HG03139 (cell line): ENCODE measurements at regions not wholly inside any gene's neighbourhood (a gene's known extent, or its start where the extent isn't known, plus 50 kb on each side); places are given as distances from the start of the nearest gene placed in this dataset.
"Not testable (repeated sequence)": the region's sequence is repeated elsewhere in the genome, so short reads cannot be mapped to it uniquely, and the experiment has no call there.

Experiments used
- ATAC-seq: cut with Tn5 transposase; IDR thresholded peaks from one replicate; pipeline ENCODE4 v1.9.1; 2021; ENCODE audit not compliant: unreplicated experiment

DNA sequence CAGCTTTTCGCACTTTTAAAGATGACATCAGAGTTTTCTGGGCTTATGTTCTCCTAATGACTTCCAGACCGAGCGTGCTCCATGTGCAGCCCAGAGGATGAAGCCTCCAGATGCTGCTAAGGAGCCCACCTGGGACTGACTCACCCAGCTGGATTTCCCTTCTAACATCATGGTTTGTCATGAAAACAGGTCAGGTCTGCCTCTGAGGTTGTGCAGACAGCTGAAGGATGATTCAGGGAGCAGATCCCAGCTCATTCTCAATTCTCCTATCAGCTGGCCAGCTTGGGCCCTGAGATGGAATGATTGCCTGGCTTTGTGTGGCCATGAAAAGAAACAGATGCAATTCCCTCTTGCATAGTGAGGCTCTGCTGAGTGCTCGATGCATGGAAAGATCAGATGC is 123.9 kb upstream of the DUSP10 start:
- ATAC-seq, result no peak

DNA sequence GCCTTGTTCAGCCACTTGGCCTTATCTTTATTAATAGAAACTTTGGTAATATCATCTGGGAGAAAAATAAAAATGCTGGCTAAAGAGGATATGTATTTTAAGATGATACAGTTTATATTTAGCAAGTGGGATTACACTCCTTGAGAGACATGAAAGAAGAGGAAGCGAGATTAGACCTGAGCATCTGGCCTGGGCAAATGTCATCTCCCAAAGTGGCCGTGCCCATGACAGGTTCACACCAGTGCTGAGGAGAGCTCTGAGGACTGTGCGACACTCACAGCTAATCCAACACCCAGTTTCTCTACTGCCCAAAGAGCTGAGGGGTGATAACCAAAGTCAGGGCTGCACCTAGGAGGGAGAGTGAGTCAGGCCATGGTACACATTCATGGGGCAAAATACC is 121.7 kb upstream of the DUSP10 start:
- no peak for ATAC-seq

DNA sequence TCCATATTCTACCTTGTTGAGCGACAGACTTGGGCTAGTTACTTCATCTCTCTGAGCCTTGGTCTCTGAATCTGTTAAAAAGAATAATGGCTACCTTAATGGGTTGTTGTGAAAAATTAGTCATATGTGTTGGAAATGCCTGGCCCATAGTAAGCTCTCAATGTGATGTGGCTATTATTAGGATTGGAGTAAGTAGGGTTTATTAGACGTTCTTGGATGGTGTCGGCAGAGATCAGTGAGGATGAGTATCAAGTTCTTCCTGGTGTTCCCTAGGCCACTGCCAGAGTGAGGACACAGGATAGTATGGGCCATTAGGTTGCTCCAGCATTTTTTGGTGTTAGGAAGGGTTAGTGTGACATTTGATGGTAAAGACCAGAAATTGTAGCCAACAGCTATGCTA is 121.1 kb upstream of the DUSP10 start:
- ATAC-seq, result no peak

DNA sequence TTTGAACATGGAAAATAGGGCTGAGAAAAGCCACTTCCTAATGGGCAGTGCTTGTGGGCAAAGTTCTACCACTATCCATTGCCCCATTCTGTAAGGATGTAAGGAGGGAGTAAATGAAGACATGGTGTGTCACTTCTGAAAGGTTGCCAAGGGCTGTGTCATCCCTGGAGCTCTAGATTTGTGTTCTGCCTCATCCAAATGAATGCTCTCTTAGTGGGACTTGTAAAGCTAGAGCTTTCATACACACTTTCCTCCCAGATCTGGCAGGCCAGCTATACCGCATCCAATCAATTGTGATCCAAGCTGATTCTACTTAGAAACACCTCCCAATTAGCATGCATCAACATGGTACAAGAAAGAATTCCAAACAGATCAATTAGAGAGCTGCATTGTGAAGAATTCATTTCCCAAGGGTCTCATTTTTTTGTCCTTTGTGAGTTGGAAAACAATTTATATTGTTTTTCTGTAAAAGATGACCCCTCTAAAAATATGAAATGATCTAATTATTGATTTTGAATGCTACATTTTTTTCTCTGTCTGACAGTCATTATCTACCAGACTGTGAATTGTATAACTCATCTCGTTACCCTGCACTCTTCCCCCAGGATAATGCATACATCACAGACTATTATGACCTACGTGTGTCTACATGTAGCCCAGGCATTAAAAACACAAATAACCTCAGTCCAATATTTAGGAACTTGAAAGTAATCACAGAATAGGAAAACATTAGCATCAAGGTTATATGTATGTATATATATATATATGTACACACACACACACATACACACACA is 117.1 kb upstream of the DUSP10 start:
- ATAC-seq, result no peak

DNA sequence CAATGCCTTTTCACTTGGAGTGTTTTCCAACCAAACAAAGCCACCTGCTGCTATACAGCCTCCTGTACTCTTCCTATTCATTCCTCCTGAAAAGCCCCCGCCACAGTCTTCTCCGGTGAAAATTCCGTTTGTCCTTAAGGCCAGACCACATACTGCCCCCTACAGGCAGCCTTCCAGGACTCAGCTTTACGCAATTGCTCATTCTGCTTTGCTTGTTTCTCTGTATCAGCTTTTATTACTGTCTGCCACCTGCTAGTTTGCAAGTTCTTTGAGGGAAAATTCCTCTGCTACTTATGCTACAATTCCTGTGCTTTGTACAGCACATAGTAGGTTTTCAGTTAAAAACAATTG is 115.2 kb upstream of the DUSP10 start:
- ATAC-seq, result not testable (repeated sequence)

DNA sequence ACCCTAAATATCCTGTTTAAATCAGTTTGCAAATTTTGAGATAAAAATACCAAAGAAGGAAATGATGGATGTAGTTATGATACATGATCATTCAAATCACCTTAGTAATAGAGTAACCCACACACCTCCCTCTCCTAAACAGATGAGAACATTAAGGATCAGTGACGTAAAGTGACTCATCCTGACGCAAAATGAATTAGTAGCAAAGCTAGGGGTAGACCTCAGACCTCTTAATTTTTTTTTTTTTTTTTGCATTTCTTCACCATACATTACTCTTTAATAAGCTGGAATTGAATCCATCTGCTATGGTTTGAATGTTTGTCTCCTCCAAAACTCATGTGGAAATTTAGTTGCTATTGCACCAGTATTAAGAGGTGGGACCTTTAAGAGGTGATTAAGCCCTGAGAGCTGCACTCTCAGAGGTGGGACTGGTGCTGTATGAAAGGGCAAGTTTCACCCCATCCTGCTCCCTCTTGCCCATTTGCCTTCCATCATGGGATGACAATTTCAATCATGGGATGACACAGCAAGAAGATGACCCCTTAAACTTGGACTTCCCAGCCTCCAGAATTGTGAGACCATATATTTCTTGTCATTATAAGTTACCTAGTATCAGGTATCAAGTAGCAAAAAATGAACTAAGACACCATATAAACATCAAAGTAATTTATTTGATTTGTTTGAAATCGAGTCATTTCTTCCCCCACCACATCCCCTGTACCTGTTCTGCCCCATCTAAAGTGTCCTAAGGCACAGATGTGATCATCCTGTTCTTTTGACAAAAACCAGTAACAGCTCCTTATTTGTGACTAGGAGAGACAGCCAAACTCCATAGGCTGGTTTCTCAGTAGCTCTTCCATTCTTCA is 114.6 kb upstream of the DUSP10 start:
- ATAC-seq, result no peak

DNA sequence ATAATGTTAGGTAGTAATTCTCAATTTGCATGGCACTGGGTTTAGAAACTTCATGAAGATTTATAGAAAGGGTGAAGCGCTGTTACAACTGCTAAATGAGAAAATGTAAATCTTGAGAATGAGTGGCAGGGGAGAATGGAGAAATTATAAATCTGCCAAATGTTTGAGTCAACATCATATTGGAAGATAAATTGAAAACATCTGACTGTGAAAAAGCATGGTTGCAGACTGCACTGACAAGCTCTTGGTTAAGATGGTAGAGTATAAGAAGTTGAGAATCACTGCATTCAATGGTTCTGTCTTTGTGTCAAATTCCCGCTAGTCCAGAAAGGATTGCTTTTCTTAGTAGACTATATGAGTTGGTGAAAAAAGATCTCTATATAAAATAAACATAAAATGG is 113.3 kb upstream of the DUSP10 start:
- no peak for ATAC-seq

DNA sequence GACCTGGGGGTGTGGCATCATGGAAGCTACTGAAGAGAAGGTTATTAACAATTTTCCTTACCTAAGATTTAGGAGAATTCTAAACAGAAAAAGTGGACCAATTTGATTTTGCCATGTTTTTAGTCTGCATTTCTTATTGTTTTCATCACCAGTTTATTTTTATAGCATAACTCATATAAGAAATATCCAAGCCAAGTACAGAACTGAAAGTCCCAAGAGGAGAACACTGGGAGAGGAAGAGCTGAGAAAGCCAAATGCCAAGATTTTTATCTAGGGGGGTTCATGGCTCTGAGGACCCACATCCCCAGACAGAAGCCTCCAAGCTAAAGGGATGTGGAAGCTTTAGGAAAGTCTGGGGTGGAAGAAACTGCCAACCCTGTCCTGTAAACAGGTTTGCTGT is 109.4 kb upstream of the DUSP10 start:
- ATAC-seq, result no peak

DNA sequence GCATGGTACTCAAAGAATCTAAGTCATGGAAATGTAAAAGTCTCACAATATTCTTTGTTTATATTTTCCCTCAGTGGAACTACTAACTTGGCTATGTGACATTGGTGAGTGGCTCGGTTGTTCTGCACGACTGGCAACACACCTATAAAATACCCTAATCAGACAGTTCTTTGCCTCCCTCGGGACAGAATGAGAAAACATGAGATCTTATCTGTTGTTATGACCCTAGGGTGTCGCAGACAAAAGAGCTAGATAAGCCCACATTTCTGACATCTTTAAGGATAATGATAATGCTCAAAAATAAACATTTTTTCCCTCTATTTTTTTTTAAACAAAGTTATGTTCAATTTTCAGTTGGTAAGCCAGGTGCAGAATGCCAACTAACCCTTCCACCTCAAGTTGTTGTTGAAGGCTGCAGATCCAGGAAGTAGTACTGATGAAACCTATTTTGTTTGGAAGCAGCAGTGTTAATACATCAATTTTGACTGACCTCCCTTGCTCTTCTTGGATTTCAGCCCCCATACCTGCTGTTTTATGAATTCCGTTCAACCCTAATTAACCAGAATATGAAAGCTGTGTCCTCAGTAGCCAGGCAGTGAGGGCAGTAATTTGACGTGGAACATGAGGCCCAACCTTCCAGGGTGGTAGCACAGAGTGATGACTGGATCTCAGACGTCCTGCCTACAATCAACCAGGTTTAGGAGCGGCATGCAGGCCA is 108.7 kb upstream of the DUSP10 start:
- no peak for ATAC-seq

DNA sequence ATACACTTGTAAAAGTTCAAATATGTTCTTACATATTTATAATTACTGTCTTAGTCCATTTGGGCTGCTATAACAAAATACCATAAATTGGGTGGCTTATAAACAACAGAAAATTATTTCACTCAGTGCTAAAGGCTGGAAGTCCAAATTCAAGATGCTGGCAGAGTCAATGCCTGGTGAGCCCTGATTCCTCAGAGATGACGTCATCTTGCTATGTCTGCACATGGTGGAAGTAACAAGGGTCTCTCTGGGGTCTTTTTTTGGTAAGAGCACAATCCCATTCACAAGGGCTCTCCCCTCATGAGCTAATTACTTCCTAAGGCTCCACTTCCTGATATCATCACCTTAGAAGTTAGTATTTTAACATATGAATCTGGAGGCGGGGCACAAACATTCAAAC is 108.0 kb upstream of the DUSP10 start:
- ATAC-seq, result no peak

DNA sequence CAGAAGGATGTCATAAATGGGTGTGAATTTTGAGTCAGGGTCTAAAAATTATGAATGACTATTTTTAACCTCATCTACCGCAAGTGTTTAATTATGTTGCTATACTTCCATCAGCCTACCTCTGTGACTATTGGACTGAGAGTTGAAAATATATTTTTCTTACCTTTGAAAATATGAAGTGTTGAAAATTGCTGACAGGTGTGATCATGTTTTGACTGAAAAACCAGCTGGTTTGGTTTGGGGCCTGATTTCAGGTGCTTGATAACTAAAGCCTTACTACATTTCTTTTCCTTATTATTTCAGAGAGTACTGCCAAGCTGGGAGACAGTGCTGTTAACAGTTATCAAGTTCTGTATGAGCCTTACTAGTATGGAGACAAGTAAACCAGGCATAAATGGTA is 107.2 kb upstream of the DUSP10 start:
- no peak for ATAC-seq

DNA sequence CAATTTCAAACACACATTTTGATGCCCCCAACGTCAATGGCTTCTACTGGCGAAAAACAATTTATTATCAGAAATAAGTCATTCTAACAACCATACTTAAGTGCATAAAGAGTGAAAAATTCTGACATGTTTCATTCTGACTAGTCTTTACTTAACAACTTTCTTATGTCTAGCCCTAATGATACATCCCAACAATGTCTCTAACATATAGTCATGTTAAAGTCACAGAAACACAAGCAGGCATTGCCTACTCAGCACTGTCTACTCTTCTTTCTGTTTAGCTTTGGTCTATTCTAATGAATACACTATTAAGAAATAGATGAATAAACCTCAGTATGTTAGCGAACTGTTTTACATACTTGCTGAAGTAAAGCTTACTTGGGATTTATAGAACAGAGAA is 105.8 kb upstream of the DUSP10 start:
- ATAC-seq, result no peak

DNA sequence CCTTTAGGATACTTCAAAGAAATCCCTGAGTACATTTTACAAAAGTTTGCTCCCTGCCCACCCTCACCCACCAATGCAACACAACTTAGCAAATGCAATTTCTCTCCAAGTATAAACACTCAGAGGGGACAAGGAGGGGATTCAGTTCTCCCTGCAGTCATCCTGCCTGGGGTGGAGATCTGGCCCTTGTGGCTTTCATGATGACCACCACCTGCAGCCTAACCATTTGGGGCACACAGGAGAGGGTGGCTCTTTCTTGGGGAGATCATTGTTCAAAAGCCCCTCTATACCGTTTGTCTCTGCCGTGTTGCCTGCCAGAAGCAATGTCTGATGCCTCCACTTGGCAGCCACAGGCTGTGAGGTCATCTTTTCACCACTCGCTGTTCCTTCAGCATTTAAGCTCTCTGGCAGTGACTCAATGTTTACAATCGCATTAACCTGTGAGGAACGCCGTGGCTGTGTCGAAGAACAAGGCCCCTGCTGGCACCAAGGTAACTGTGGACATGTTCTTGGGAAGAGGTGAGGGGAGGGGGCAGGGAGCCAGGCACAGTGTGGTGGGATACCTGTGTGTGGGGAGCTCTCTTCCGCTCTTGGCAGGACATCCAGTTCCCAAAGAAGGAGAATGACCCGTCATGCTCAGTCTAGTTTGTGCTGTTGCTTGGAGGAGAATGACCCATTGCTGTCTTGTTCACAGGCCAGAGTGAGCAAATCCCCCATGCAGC is 103.9 kb upstream of the DUSP10 start:
- ATAC-seq, result no peak

DNA sequence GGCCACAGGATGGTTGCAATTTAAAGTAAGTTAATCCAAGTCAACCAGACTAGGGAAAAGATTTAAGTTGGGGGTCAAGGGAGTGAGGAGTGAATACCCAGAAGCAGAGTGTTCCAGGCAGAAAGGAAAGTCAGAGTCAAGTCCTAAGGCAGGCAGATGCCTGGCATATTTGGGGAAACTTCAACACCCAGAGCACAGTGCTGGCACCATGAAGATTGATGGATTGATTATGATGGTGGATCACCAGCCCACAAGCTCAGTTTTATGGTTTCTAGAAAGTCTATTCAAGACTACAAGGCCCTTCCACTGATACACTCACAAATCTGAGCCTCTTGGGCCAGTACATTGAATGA is 100.1 kb upstream of the DUSP10 start:
- ATAC-seq, result no peak

DNA sequence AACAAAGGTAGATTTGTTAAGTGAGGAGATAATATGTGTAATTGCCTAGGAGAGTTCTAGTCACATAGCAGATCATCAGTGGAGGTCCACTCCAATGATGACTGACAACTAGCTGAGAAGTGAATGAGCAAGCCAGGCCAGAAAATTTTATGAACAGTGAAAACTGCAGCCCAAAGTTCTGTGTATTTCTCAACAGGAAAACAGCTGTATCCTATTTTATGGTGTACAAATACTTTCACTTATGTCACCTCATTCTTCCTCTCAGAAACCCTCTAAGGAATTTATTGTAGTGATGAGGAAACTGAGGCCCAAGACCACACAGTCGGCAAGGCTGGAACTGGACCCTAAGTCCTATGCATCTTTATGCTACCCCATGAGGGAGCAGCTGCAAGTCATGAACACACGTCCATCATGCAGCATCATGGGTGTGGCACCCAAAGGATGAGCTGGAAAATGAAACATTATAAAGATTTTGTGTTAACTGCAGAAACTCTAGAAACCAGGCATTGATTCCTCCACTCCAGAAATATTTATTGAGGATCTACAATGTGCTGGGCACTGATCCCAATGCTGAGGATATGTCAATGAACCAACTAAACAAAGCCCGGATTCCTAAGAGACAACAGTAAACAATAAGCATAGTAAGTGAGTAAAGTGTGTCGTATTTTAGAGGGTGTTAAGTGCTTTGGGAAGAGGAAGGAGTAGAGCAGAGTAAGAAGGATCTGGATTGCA is 99.5 kb upstream of the DUSP10 start:
- no peak for ATAC-seq

DNA sequence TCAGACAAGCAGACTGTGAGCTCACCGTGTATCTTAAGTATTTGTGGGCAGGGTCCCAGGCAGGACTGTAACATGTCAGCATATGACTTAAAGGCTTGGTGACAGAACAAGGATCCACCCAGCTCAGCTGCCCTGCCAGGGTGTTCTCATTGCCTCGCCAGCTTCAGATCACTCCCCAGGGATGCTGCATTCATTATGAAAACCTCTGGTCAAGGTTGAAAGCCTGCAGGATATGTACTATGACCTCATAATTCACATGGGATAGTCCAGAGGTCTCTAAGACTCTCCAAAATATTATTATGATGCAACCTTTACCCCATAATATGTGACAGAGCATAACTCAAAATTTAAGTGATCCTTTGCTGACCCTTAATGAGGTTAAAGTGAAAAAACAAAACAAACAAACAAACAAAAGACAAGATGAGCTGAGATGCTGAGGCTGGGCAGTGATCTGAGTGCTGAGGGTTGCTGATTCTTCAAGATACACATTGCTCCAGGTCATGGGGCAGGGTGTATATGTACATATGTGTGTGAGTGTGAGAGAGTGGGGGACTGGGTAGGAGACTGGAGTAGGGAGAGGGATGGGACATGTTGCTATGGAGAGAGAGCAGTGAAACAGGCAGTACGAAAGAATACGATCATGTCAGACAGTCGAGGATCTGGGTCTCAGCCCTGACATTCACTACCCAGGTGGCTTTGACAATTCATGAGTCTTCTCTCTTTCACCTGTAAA is 98.8 kb upstream of the DUSP10 start:
- ATAC-seq, result peak; percentile 33

DNA sequence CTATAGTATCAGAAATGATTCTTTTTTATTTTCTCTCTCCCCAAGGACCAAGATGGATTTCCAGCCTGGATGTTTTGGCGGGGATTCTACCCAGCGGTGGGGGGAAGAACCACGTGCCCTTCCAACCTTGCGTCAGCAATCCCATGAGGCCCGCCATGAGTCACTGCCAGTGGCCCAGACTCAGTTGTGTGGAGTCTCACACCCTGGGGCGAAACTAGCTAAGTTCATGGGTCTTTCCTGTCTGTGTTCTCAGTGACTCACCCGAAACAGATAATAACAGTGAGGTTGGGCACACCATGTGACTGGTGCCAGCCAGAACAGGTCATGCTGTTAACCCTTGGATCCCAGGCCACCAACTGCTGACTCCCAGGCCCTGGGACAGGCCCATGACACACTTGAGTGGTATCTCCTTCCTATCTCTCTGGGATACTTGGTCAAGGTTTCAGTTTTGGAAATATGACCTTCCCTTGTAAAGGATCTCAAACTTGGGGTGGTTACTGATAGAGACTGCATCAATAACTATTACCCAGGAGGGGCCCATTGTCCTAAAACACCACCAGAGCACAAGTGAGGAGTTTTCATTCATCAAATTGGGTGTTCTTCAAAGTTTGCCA is 98.0 kb upstream of the DUSP10 start:
- peak; percentile 77 for ATAC-seq

DNA sequence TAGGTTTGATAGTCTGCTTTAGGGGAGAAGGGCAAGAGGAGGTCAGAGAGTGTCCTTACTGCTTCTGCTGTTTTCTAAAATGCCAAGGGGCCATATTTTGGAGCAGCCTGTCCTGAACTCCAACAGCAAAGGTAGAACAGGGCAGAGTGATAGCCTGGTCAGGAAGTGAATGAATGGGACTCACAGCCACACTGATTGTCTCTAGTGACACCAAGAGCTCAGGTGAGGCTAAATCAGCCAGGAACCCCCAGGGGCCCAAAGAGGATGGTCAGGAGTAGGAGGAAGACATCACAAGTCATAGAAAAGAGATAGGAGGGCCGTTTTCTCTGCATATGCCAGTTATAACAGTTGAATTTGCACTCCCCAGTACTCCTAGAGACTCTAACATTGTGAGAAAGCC is 97.4 kb upstream of the DUSP10 start:
- ATAC-seq, result peak; percentile 20

DNA sequence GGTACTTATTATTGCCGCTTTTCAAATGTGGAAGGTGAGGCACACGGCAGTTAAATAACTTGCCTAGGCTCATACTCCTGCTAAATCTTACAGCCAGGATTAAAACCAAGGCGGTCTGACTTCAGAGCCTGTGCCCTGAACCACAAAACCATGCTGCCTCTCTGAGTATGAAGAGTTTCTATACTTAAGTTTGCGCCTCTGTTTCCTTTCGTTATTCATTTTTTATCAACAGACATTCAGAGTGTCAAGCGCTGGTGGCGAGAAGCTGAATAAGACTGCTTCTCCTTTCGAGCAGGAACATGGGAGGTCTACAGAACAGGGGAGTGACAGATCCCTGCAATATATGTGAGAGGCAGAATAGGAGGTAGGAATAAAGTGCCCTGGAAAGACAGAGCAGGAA is 96.0 kb upstream of the DUSP10 start:
- ATAC-seq, result no peak
